D721Med (cell line): ENCODE measurements at regions not wholly inside any gene's neighbourhood (a gene's known extent, or its start where the extent isn't known, plus 50 kb on each side); places are given as distances from the start of the nearest gene placed in this dataset.

Experiments used
- DNase-seq: peaks from one replicate; pipeline ENCODE4 v3.0.0; 2011; ENCODE audit warnings: low spot score; ENCODE audit not compliant: insufficient read length
- FAIRE-seq: peaks from 2 replicates; lab custom pipeline; 2011; peaks lifted over from hg19 to GRCh38; lab: Jason Lieb, UNC
- CTCF ChIP-seq: IDR thresholded peaks from 2 replicates; pipeline ENCODE4 v1.5.1; 2012; ENCODE audit warnings: mild to moderate bottlenecking, control low read depth; ENCODE audit not compliant: insufficient read depth; ENCODE audit errors: missing control alignments

DNA sequence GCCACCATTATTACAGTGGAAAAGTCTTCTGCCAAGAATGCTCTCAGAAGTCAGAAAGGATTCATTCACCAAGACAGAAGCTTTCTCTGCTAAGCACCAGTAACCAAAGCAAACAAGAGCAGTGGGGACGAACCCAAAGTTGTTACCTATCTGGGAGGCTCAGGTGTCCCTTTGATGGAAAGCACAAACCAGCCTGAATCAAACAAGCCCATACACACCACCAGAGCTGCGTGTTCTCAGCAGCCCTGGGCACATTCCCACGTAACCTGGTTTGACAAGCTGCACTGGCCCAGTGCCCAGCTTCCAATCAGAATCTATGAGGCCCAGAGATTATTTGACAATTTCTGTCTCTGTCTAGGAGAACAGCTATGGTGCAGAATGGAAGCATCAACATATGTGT is 252.6 kb downstream of the ACTL7B start:
- DNase-seq (no peak), FAIRE-seq (no peak)
- no peak for TF ChIP-seq CTCF

DNA sequence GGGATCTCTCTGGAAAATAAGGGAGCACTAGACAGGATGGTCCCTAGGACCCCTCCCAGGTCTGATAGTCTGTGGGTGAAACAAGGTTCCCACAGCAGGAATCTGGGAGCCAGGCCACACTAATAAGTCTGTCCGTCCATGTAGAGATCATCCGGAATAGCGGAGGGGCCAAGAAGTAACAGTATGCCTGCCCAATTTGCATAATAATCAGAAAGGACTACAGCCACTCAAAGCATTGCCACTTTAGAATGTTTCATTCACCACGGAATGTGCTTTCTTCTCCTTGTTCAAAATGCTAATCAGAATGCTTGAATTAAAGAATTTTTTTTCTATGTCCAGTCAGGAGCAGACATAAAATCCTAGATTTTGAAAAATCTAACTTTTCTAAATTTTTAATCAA is 254.9 kb downstream of the ACTL7B start:
- DNase-seq (no peak), FAIRE-seq (no peak)
- TF ChIP-seq CTCF = no peak

- TF ChIP-seq CTCF = no peak
- FAIRE-seq (no peak), DNase-seq (no peak)
These were observed 256.2 kb downstream of the ACTL7B start for GRCh38 chr9:108599571-108599970.

- DNase-seq (no peak), FAIRE-seq (no peak)
- no peak for TF ChIP-seq CTCF
These were observed 264.7 kb downstream of the ACTL7B start for GRCh38 chr9:108591121-108591520.

DNA sequence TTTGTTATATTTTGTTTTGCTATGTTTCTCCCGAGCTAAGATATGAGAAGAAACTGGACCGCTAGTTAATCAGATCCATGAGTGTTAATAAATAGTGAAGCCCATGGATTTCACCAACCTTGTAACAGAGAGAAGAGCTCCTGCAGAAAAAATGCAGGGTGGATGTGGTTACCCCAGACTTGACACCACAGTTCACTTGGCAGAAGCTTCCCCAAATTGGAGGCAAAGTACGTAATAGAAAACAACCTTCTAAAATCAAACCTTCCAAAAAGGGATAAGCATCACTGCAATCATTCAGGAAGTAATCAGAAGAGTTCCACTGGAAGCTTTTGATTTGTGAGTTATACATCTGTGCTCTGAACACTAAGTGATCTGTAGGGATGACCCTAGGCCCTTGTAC is 267.5 kb downstream of the ACTL7B start:
- no peak for TF ChIP-seq CTCF
- FAIRE-seq (no peak), DNase-seq (no peak)

DNA sequence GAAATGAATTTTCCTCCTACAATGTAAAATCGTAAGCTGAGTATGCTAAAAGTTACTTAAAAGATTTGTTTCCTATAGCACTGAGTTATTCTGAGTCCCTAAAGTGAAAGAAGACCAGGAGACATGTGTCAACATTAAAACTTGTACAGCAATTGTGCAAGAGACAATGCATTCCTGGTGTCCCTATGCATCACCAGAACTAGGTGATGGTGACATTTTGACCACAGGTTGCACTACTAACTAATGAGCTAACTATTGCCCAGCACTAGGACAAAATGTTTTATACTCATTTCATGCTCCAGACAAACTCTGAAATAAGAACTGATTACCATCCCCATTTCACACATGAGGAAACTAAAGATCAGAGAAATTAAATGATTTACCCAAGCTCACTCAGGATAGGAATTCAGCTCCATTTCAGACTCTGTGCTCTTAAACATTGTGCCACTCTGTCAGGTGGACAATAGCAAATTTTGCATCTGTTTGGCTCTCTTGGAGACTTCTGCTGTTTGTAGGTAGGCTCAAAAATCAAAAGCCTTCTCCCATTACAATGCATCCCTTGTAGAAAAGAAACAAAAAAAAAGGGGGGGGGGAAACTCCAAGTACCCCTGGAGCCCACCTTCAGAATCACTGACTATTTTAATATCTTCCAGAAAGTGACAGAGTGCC is 269.2 kb downstream of the ACTL7B start:
- TF ChIP-seq CTCF = no peak
- FAIRE-seq (no peak), DNase-seq (no peak)

- no peak for TF ChIP-seq CTCF
- FAIRE-seq (no peak), DNase-seq (no peak)
These were observed 270.9 kb downstream of the ACTL7B start for GRCh38 chr9:108584860-108585259.
